ENCODE measurements at regions not wholly inside any gene's neighbourhood (a gene's known extent, or its start where the extent isn't known, plus 50 kb on each side); places are given as distances from the start of the nearest gene placed in this dataset.

GRCh38 chr9:80009204-80009603 lies 437.4 kb downstream of the TLE4 start:
- no peak overlapping the region for H3K4me2 ChIP-seq (ENCODE audit: low read depth, low read length)
- no peak overlapping the region for H3K27ac ChIP-seq (ENCODE audit: extremely low read length, insufficient read depth, low read length)
- no peaks in the 10 kb centered on the region for H4K20me1 ChIP-seq (ENCODE audit: insufficient read depth, low read length)
- no peak for ATAC-seq
- BruUV-seq (replicated peaks), result no TSS peak
- WGBS (ENCODE audit: low lambda C conversion rate), result 0% methylated on average over 3 of the region's 3 CpGs
- peaks cover 20% of the 10 kb centered on the region for H3K9me3 ChIP-seq (ENCODE audit: low read length)
- H2AFZ ChIP-seq (ENCODE audit: low read length), result no peak overlapping the region
- no peaks in the 10 kb centered on the region for H3K4me1 ChIP-seq (ENCODE audit: insufficient read depth, low read length)
- ChIA-PET POLR2A (no interaction called here), CTCF (ENCODE audit: low intra/inter-chr PET ratio, low total read pairs) (no interaction called here)
- in situ Hi-C loops (cut with HindIII; ENCODE audit: extremely low pct_ligation_motif_present, low pct_unique_long_range_greater_than_20kb), result no loop called here
- no peak for TF ChIP-seq NKX3-1 (CRISPR knock-in tag; IDR thresholded peaks at IDR 0.05)
- TF ChIP-seq ZBTB39 (CRISPR knock-in tag; IDR thresholded peaks at IDR 0.05), result no peak
- TF ChIP-seq IRF2 (CRISPR knock-in tag; IDR thresholded peaks at IDR 0.05), result no peak
- TF ChIP-seq MED1 (CRISPR knock-in tag; IDR thresholded peaks at IDR 0.05), result no peak
- no peak for TF ChIP-seq TMF1 (CRISPR knock-in tag; IDR thresholded peaks at IDR 0.05; ENCODE audit: low read depth)
- TF ChIP-seq RAD51 (IDR thresholded peaks at IDR 0.05; ENCODE audit: borderline replicate concordance), result no peak
- TF ChIP-seq BHLHE40 (IDR thresholded peaks at IDR 0.05; ENCODE audit: low read length), result no peak
- TF ChIP-seq ISX (CRISPR knock-in tag; conservative IDR thresholded peaks at IDR 0.05), result no peak
- no peak for TF ChIP-seq MIER3 (CRISPR knock-in tag; IDR thresholded peaks at IDR 0.05; ENCODE audit: borderline replicate concordance)
- no peak for TF ChIP-seq ZNF484 (CRISPR knock-in tag; IDR thresholded peaks at IDR 0.05; ENCODE audit: borderline replicate concordance, low read depth)
- no peak for TF ChIP-seq ZBTB10 (CRISPR knock-in tag; IDR thresholded peaks at IDR 0.05; ENCODE audit: borderline replicate concordance)
- no peak for TF ChIP-seq MATR3 (CRISPR knock-in tag; IDR thresholded peaks at IDR 0.05)
- TF ChIP-seq ISL2 (CRISPR knock-in tag; IDR thresholded peaks at IDR 0.05), result no peak
- TF ChIP-seq PRDM4 (CRISPR knock-in tag; IDR thresholded peaks at IDR 0.05; ENCODE audit: borderline replicate concordance), result no peak
- TF ChIP-seq LRRFIP1 (CRISPR knock-in tag; conservative IDR thresholded peaks at IDR 0.05), result no peak
- no peak for TF ChIP-seq ATF7-NPFF (CRISPR knock-in tag; IDR thresholded peaks at IDR 0.05; ENCODE audit: low read depth)
- no peak for TF ChIP-seq DRAP1 (CRISPR knock-in tag; IDR thresholded peaks at IDR 0.05)
- H3K27me3 ChIP-seq (ENCODE audit: control insufficient read depth in 1 of 2, insufficient read depth in 2 of 2, low read length in 2 of 2), result no peaks in the 10 kb centered on the region
- no peaks in the 10 kb centered on the region for H3K36me3 ChIP-seq (replicated peaks in 1 of 2; ENCODE audit: control insufficient read depth in 1 of 2, insufficient read depth in 2 of 2, low read length in 2 of 2)
- no peak overlapping the region for H3K9ac ChIP-seq (ENCODE audit: insufficient read depth, low read depth, low read length)
- no peak for DNase-seq (ENCODE audit: low spot score)
- H3K79me2 ChIP-seq (ENCODE audit: insufficient read depth, low read length), result no peaks in the 10 kb centered on the region
- FAIRE-seq, result no peak
- no peak overlapping the region for H3K4me3 ChIP-seq (replicated peaks in 1 of 3; ENCODE audit: insufficient read depth in 1 of 3, low read depth in 2 of 3, low read length in 3 of 3)
- intact Hi-C loops (cut with micrococcal nuclease; ENCODE audit: unreplicated experiment), result no loop called here
